ENCODE measurements at regions not wholly inside any gene's neighbourhood (a gene's known extent, or its start where the extent isn't known, plus 50 kb on each side); places are given as distances from the start of the nearest gene placed in this dataset.

- H3K23ac ChIP-seq (ENCODE audit: insufficient read length), result no peak overlapping the region
- DNase-seq (ENCODE audit: low read depth in 1 of 2, low spot score in 2 of 2) (no peak), FAIRE-seq (no peak)
- no peaks in the 10 kb centered on the region for H3K23me2 ChIP-seq (ENCODE audit: low read depth, low read length)
- no peak overlapping the region for H2AK5ac ChIP-seq (ENCODE audit: low read depth, low read length)
- H3K27me3 ChIP-seq (replicated peaks in 1 of 4; ENCODE audit: control insufficient read depth in 3 of 4, extremely low read depth in 1 of 4, insufficient read depth in 3 of 4, low read length in 3 of 4), result no peaks in the 10 kb centered on the region
- no peak overlapping the region for H2BK5ac ChIP-seq (ENCODE audit: low read depth, low read length)
- no peak overlapping the region for H3K4me3 ChIP-seq (ENCODE audit: extremely low read depth in 1 of 4, insufficient read depth in 2 of 4, low read depth in 3 of 4, low read length in 4 of 4)
- H4K8ac ChIP-seq (ENCODE audit: extremely low read depth, insufficient read depth, low read length), result no peak overlapping the region
- no peak overlapping the region for H3K4ac ChIP-seq (replicated peaks; ENCODE audit: insufficient read length, low read depth, low read length)
- no peak overlapping the region for H2BK15ac ChIP-seq (ENCODE audit: low read length)
- H4K91ac ChIP-seq (replicated peaks; ENCODE audit: insufficient read length, low read length), result no peak overlapping the region
- H4K5ac ChIP-seq (ENCODE audit: insufficient read length, low read depth, low read length), result no peak overlapping the region
- 88% methylated on average over 1 of the region's 1 CpG; no CpG with 5 or more reads in 1 of the 2 experiments for WGBS, 2 experiments (ENCODE audit: extremely low coverage in 1 of 2, insufficient coverage in 1 of 2, insufficient read length in 1 of 2, insufficient replicate concordance in 2 of 2, low coverage in 1 of 2, low lambda C conversion rate in 2 of 2, missing lambda C conversion rate in 1 of 2)
- H3K4me2 ChIP-seq (ENCODE audit: insufficient read depth in 1 of 2, low read depth in 2 of 2, low read length in 2 of 2), result no peak overlapping the region
- no peak for TF ChIP-seq ATF2 (IDR thresholded peaks at IDR 0.05; ENCODE audit: low read length)
- TF ChIP-seq EZH2 (IDR thresholded peaks at IDR 0.05; ENCODE audit: low read depth, low read length, severe bottlenecking), result no peak
- no peak for TF ChIP-seq TCF12 (IDR thresholded peaks at IDR 0.05; ENCODE audit: low read depth, low read length)
- TF ChIP-seq RNF2 (IDR thresholded peaks at IDR 0.05; ENCODE audit: borderline replicate concordance, low read depth, low read length, missing control alignments, poor library complexity, severe bottlenecking), result no peak
- TF ChIP-seq E2F6 (IDR thresholded peaks at IDR 0.05), result no peak
- TF ChIP-seq CBX5 (IDR thresholded peaks at IDR 0.05; ENCODE audit: low read depth, low read length), result no peak
- H2BK12ac ChIP-seq (ENCODE audit: low read depth, low read length), result no peak overlapping the region
- H2AFZ ChIP-seq (ENCODE audit: low read length), result no peak overlapping the region
- no peaks in the 10 kb centered on the region for H3K79me1 ChIP-seq (ENCODE audit: low read depth, low read length)
- POLR2A ChIA-PET (ENCODE audit: partially characterized antibody), result no interaction called here
- no peak overlapping the region for H3K27ac ChIP-seq (ENCODE audit: low read depth, low read length)
- no peak overlapping the region for H3K14ac ChIP-seq (ENCODE audit: insufficient read length)
- no peak overlapping the region for H2BK20ac ChIP-seq (ENCODE audit: low read length)
- H3K18ac ChIP-seq (ENCODE audit: extremely low read depth, low read length), result no peak overlapping the region
- H4K20me1 ChIP-seq (replicated peaks in 1 of 2; ENCODE audit: control insufficient read depth in 1 of 2, insufficient read depth in 2 of 2, low read length in 2 of 2), result no peaks in the 10 kb centered on the region
- no peak overlapping the region for H3K56ac ChIP-seq (replicated peaks; ENCODE audit: insufficient read length, low read depth, low read length)
- peaks cover 23 to 29% of the 10 kb centered on the region in 2 experiments for H3K9me3 ChIP-seq (ENCODE audit: insufficient read depth in 2 of 2, low read depth in 1 of 2, low read length in 1 of 2)
- CTCF ChIA-PET (ENCODE audit: partially characterized antibody), result interaction anchor here (1.3 kb wide), 1 partner anchor 36 kb away, joined by 4 read pairs; no protein-coding TSS in a partner anchor
- no peak overlapping the region for H3K9ac ChIP-seq (replicated peaks in 1 of 4; ENCODE audit: extremely low read depth in 1 of 4, low read depth in 3 of 4, low read length in 3 of 4)
- H3K4me1 ChIP-seq (replicated peaks in 1 of 4; ENCODE audit: control insufficient read depth in 3 of 4, insufficient read depth in 4 of 4, low read length in 3 of 4), result peaks cover 0 to 11% (median 2%) of the 10 kb centered on the region in 4 experiments; a peak in 4 of 7 replicates
- H3K79me2 ChIP-seq (ENCODE audit: control insufficient read depth in 1 of 2, insufficient read depth in 2 of 2, low read length in 2 of 2), result no peaks in the 10 kb centered on the region
- no peak overlapping the region for H2BK120ac ChIP-seq (replicated peaks; ENCODE audit: low read depth, low read length)
- H3K36me3 ChIP-seq (ENCODE audit: control insufficient read depth in 2 of 4, insufficient read depth in 4 of 4, low read length in 3 of 4), result no peaks in the 10 kb centered on the region; a peak in 1 of 8 replicates
Measured at GRCh38 chr2:106009096-106009495, 185.0 kb downstream of the UXS1 start.

All from H1 (cell line).